ENCODE measurements at regions not wholly inside any gene's neighbourhood (a gene's known extent, or its start where the extent isn't known, plus 50 kb on each side); places are given as distances from the start of the nearest gene placed in this dataset.
A peak's percentile ranks its signal among the peaks of the same experiment; 100 is the strongest.

DNA sequence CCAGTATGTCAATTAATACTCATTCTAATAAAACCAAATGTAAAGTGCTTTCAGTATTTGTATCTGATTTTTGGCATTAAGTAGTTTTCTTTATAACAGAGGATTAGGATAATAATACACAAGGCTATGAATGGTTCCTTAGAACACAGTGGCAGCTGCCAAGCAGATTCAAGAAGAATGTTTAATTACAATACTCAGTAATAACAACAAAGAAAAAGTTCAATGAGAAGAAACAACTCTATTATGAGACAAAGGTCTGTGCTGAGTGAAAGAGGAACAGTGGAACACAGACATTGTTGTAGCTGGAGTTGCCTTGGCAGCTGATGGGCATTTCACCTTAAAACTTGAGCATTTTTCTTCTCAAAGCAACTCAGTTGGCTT lies 502.6 kb upstream of the NR3C2 start:
- no peak overlapping the region for H3K4me3 ChIP-seq (ENCODE audit: low read depth, low read length)
- no peak for DNase-seq (ENCODE audit: low read depth)
- TF ChIP-seq, protein P1, sequence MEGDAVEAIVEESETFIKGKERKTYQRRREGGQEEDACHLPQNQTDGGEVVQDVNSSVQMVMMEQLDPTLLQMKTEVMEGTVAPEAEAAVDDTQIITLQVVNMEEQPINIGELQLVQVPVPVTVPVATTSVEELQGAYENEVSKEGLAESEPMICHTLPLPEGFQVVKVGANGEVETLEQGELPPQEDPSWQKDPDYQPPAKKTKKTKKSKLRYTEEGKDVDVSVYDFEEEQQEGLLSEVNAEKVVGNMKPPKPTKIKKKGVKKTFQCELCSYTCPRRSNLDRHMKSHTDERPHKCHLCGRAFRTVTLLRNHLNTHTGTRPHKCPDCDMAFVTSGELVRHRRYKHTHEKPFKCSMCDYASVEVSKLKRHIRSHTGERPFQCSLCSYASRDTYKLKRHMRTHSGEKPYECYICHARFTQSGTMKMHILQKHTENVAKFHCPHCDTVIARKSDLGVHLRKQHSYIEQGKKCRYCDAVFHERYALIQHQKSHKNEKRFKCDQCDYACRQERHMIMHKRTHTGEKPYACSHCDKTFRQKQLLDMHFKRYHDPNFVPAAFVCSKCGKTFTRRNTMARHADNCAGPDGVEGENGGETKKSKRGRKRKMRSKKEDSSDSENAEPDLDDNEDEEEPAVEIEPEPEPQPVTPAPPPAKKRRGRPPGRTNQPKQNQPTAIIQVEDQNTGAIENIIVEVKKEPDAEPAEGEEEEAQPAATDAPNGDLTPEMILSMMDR (IDR thresholded peaks at IDR 0.05; ENCODE audit: low read depth, low read length, missing control alignments): no peak
- in situ Hi-C loops (cut with HindIII; ENCODE audit: low sequenced_read_pairs): no loop called here

DNA sequence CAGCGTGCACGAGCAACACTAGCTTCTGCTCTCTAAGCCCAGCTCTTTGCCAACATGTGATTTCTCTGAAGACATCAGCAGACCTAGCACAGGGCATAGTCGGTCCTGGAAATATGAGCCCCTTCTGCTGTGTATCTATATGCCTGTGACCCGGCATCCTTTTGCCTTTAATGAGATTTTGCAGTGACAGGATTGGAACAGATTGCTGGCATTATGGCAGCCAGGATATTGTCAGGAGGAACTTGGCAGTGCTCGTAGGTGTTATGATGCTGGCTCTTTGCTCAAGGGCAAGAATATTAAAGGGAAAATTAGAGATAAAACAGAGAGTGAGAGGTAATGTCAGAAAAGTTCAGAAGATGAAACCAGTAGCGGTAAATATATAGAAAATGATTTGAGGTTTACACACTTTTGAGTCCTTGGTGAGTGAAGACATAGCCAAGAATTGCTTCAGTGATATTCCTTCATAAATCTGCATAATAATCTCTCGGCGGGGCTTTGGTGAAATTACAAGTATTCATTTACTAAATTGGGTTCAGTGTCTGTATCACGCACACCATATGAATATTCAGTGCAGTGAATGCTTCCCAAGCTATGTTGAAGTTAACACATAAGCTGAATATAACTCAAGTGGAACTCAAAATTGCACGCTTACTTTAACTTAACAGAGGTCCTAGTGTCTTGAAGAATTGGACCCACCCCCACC lies 502.1 kb upstream of the NR3C2 start:
- H3K4me3 ChIP-seq (ENCODE audit: low read depth, low read length): no peak overlapping the region
- DNase-seq (ENCODE audit: low read depth): no peak
- in situ Hi-C loops (cut with HindIII; ENCODE audit: low sequenced_read_pairs): no loop called here
- TF ChIP-seq, protein P1 (IDR thresholded peaks at IDR 0.05; ENCODE audit: low read depth, low read length, missing control alignments): no peak

DNA sequence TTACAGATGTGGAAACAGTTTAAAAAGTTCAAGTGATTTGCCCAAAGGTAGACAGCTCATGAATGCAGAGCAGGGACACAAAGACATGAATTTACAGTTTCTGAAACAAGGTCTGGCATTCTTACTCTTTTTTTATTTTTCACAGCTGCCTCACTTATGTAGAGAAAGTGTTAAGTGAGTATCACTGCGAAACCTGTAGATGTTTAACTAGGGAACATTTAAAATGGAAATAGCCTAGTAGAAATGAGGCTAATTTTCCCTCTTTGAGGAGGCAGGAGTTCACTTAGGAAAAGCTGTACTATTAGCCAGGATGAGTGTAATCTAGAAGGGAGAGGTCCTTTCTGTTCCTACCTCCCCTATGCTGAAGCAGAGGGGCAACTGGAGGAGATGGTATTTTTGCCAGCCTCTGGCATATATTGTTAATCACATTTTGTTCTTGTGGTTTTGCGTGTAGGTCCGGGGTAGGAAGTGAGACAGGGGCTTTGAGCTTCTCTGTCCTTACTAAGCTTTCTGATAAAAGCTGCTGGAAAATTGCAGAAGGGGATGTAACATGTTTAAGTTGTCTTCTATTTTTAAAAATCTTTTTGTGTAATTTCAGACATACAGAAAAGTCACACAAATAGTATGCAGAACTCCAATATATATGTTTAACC lies 492.8 kb upstream of the NR3C2 start:
- no peak for DNase-seq (ENCODE audit: low read depth)

DNA sequence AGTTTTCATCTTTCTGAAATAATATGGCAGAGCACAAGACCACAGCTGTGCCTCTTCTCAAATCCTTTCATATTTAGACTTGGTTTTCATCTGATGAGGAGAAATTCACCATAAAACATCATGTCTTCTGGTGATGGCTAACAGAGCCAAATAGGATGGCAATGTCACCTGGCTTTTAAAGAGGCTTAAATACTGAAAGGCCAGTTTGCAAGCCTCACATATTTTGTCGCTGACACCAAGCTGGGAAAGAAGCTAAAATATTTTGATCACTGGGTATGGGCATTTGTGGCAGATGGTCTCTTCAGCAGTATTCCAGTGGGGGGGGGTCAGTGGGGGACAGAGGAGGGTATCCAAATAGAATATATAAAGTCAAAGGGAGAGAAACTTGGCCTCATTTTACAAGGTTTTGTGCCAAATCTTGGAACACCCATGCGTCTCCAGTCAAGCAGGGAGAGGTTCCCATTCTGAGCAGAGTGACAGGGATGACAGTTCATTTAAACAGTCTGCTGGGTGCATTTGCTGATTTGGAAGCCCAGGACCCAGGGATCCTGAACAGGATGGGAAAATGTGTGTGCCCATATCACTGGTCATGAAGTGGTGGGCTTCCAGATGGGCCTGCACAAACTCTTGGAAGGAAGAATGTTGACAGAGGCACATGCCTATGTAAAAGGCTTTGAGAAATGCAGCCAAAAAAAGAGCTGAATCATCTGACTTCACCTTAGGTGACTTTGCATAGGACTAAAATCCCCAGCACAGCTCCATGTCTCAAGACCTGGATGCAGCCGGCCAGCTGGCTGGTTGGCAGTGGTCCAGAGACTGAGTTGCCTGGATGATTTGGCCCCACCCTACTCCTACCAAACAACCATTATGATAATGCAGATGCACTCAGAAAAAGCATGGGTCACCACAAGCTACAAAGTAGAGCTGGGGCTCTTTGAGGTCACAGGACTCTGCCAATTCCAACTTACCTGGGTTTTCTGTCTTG lies 484.4 kb upstream of the NR3C2 start:
- DNase-seq (ENCODE audit: low read depth): peak; percentile 15
- in situ Hi-C loops (cut with HindIII; ENCODE audit: low sequenced_read_pairs): no loop called here
- TF ChIP-seq, protein P1 (IDR thresholded peaks at IDR 0.05; ENCODE audit: low read depth, low read length, missing control alignments): no peak
- no peak overlapping the region for H3K4me3 ChIP-seq (ENCODE audit: low read depth, low read length)

More for the DNA sequence above, 492.8 kb upstream of the NR3C2 start:
- TF ChIP-seq, protein P1 (IDR thresholded peaks at IDR 0.05; ENCODE audit: low read depth, low read length, missing control alignments): no peak
- no peak overlapping the region for H3K4me3 ChIP-seq (ENCODE audit: low read depth, low read length)
- in situ Hi-C loops (cut with HindIII; ENCODE audit: low sequenced_read_pairs): no loop called here

DNA sequence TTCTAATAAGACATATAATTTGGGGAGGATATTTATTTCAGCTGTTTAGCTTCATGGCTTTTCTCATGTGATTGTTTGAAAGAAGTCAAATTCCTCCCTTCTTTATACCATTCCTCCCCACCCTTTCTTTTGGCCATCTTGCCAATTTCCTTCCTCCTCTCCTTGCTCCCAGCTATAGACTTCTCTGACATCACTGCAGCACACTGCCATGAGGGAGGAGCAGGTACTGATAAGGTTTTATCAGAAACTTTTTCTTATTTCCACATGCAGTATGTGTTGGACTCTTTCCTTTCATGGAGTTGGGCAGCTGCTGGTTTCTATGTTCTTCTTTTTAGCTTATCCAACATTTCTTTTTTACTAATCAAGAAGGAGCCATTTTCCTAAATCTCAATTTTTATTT lies 481.7 kb upstream of the NR3C2 start:
- in situ Hi-C loops (cut with HindIII; ENCODE audit: low sequenced_read_pairs): no loop called here
- TF ChIP-seq, protein P1 (IDR thresholded peaks at IDR 0.05; ENCODE audit: low read depth, low read length, missing control alignments): no peak
- no peak overlapping the region for H3K4me3 ChIP-seq (ENCODE audit: low read depth, low read length)
- no peak for DNase-seq (ENCODE audit: low read depth)

DNA sequence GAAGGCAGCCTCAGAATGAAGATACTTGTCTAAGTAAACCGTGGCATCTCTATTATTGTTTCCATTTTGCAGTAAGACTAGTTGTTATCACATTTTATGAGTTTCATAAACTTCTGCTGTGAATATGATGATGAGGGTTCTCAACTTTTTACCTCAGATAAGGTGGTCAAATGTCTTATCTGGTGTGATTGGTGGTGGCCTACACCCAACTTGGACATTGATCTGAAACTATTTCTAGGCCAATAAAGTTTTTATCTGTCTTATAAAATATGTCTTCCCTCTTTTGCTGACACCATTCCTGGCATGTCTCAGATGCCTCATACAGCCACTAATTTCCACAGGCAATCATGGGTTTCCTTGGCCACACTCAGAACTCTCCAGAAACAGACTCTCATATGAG lies 480.3 kb upstream of the NR3C2 start:
- in situ Hi-C loops (cut with HindIII; ENCODE audit: low sequenced_read_pairs): no loop called here
- DNase-seq (ENCODE audit: low read depth): no peak
- H3K4me3 ChIP-seq (ENCODE audit: low read depth, low read length): no peak overlapping the region
- TF ChIP-seq, protein P1 (IDR thresholded peaks at IDR 0.05; ENCODE audit: low read depth, low read length, missing control alignments): no peak

All from astrocyte of the cerebellum (primary cell).